ENCODE measurements at regions not wholly inside any gene's neighbourhood (a gene's known extent, or its start where the extent isn't known, plus 50 kb on each side); places are given as distances from the start of the nearest gene placed in this dataset.

- TF ChIP-seq CTCF (IDR thresholded peaks at IDR 0.05), result no peak
- no peak for TF ChIP-seq POLR2A (IDR thresholded peaks at IDR 0.05)
Measured at GRCh38 chr11:13062115-13062514, 53.0 kb downstream of the RASSF10 start.

All from vagina (tissue), 2 donors.